ENCODE measurements at regions not wholly inside any gene's neighbourhood (a gene's known extent, or its start where the extent isn't known, plus 50 kb on each side); places are given as distances from the start of the nearest gene placed in this dataset.

DNA sequence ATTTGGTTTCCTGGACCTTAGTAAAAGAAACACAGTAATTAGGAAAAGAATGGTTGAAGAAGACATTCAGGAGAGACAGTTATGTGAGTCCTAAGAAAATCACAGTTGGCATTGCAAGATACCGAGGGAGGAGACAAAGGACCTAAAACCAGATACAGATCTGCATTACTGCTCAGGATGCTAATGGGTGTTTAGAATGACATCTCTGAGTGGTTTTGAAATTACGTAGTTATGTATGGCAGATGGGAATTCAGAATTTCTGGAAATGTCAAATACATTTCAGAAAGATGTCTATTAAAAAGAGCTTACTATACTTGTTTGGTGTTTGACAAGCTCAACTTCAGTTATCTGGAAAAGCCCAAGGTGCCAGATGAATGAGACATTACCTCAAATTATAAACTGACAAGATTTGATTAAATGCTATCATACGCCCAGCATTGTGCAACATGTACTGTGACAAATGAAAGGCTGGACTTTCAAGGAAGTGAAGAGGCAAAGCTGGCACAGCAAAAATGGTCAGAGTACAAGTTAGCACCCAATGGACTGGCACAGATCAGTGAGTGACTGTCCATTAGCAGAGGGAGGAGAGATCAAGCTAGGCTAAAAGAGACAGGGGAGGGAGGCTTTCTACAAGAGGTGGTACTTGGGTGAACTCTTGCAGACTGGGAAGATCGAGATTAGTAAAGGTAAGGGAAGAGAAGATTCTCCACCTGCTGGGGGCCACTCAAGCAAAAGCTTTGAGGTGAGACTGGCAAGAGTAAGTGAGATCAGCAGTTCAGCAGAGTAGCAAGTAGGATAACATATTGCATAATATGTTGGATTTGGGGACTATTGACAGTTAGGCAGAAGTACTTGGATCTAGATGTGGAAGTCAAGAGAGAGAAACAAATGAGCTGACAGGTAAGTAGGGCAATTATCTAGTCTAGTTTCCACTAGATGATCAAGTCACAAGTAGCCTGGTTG, 168.9 kb downstream of the CYRIA start:
- DNase-seq (ENCODE audit: low read depth): no peak
- no peak overlapping the region for H3K4me3 ChIP-seq (ENCODE audit: low read depth, low read length)
- TF ChIP-seq, protein P1, sequence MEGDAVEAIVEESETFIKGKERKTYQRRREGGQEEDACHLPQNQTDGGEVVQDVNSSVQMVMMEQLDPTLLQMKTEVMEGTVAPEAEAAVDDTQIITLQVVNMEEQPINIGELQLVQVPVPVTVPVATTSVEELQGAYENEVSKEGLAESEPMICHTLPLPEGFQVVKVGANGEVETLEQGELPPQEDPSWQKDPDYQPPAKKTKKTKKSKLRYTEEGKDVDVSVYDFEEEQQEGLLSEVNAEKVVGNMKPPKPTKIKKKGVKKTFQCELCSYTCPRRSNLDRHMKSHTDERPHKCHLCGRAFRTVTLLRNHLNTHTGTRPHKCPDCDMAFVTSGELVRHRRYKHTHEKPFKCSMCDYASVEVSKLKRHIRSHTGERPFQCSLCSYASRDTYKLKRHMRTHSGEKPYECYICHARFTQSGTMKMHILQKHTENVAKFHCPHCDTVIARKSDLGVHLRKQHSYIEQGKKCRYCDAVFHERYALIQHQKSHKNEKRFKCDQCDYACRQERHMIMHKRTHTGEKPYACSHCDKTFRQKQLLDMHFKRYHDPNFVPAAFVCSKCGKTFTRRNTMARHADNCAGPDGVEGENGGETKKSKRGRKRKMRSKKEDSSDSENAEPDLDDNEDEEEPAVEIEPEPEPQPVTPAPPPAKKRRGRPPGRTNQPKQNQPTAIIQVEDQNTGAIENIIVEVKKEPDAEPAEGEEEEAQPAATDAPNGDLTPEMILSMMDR (IDR thresholded peaks at IDR 0.05; ENCODE audit: control insufficient read depth, extremely low read depth, insufficient read depth): no peak

DNA sequence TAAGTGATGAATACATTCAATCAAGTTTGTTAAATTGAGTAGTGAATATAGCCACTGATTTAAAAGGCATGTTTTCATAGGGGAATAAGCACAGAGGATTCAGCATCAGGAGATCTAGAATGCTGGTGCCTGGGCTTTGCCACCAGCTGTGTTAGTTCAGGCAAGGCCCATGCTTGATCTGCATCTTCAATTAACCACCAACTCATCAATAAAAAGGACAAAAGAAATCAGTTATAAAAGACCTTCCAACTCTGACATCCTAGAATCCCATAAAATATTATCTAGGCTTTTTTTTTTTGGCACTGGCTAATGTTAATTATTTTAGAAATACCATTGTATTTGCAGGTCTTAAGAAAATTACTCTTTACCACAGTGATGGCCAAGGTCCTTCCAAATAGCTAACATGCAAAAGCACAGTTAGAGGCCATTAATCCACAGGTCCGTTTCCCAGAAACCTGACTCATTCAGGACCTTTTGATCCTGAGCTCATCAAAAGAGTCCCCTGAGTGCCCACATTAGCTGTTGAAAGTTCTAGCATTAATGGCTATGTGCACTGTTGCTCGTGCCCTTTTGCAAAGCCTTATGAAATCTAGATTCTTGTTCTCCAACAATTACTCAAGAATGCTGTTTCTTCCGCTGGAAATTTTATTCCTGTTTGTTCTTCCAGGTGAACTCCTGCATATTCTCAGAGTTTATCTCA, 170.0 kb downstream of the CYRIA start:
- no peak overlapping the region for H3K4me3 ChIP-seq (ENCODE audit: low read depth, low read length)
- TF ChIP-seq, protein P1 (IDR thresholded peaks at IDR 0.05; ENCODE audit: control insufficient read depth, extremely low read depth, insufficient read depth): no peak

DNA sequence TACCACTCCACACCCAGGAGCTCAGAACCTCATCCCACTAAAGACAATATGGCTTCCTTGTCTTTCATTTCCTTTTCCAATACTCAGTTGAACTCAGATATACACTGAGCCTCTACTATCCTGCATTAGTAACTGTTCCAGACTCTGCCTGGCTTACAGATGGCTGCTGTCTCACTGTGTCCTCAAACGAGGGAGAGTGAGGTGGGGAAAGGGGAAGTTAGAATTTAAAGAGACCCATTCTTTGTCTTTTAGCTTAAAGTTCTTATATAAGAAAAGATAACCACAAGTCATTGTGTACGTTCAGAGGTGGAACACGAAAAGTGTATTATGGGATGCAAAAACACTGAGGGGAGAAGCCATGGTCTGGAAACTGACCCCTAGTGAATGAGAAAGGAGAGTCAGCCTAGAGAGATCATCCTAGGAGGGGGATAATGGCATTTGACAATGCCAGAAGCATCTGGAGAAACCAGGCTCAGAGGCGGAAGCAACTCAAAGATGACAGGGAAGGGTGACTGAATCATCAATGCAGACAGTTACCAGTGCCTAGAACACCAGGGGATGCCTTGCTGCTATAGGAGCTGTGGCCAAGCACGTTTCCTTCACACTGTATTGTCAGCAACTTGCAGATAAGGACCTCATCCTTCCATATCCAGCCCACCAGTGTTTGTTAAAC, 170.7 kb downstream of the CYRIA start:
- no peak for DNase-seq (ENCODE audit: low read depth)
- no peak overlapping the region for H3K4me3 ChIP-seq (ENCODE audit: low read depth, low read length)
- TF ChIP-seq, protein P1 (IDR thresholded peaks at IDR 0.05; ENCODE audit: control insufficient read depth, extremely low read depth, insufficient read depth): no peak

More for the DNA sequence above, 170.0 kb downstream of the CYRIA start:
- no peak for DNase-seq (ENCODE audit: low read depth)

DNA sequence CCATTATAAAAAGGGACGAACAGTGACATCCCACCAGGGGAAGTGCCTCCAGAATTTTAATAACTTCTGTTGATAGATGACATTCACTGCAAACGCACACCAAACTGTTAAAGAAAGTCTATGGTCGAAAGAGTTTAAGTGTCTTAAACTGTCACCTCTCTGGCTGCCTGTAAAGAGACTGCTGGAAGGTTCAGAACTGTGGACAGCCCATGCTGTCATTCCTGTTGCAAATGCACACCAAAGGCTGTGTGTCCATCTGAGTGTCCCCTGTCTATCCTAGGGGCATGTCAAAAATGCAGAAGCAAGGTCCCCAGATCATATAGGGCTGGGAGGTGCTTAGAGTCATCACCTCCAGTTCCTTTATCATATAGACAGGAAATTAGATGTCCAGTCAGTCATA, 171.8 kb downstream of the CYRIA start:
- H3K4me3 ChIP-seq (ENCODE audit: low read depth, low read length): no peak overlapping the region
- TF ChIP-seq, protein P1 (IDR thresholded peaks at IDR 0.05; ENCODE audit: control insufficient read depth, extremely low read depth, insufficient read depth): no peak
- no peak for DNase-seq (ENCODE audit: low read depth)

DNA sequence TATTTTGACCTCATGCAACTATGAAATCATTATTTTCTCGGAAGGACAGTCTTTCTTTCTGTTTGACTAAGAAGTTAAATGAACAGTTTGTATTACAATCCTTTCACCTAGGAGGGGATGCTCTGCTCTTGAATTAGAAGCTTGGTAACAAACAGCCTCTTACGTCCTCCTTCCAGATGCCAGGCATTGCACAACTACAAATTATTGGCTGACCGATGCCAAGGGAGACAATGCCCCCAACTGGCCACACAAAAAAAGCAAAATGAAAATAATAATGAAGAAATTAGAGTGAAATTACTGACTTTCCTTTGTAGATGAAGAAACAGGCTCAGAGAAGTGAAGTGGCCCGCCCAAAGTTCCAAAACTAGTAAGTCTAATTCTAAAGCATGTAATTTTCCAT, 177.9 kb downstream of the CYRIA start:
- TF ChIP-seq, protein P1 (IDR thresholded peaks at IDR 0.05; ENCODE audit: control insufficient read depth, extremely low read depth, insufficient read depth): peak; percentile 65
- peak; percentile 21 for DNase-seq (ENCODE audit: low read depth)
- H3K4me3 ChIP-seq (ENCODE audit: low read depth, low read length): no peak overlapping the region

DNA sequence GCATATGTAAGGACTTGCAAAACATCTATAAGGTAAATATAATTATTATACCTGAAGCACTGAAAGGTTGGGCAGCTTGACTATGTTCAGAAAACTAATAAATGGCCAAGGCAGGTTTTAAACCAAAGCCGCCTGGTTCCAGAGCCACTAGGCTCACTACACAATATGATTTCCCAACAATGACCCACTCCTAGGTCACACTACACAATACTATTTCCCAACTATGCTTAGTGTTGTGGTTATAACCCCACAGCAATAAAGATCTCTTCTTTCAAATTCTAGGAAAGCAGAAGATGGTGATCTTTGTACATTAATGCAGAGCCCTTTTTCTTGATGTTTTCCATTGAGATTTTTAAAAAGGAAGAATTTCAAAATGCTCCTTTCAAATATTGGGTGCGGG, 180.4 kb downstream of the CYRIA start:
- TF ChIP-seq, protein P1 (IDR thresholded peaks at IDR 0.05; ENCODE audit: control insufficient read depth, extremely low read depth, insufficient read depth): no peak
- DNase-seq (ENCODE audit: low read depth): no peak

More for the DNA sequence above, 180.4 kb downstream of the CYRIA start:
- H3K4me3 ChIP-seq (ENCODE audit: low read depth, low read length): no peak overlapping the region

Measured in LNCaP clone FGC (cell line).